HEK293 (cell line): ENCODE measurements at regions not wholly inside any gene's neighbourhood (a gene's known extent, or its start where the extent isn't known, plus 50 kb on each side); places are given as distances from the start of the nearest gene placed in this dataset.

ENCODE experiments used
- CTCF ChIP-seq: fragments of 450-650 bp; formaldehyde crosslinking; IDR thresholded peaks from 2 replicates; pipeline ENCODE4 v1.5.1; 2016; ENCODE audit warnings: missing biosample characterization, missing genetic modification characterization
- GLI2 ChIP-seq: fragments of 450-650 bp; formaldehyde crosslinking; IDR thresholded peaks from 2 replicates; pipeline ENCODE4; 2017; ENCODE audit warnings: missing biosample characterization, missing genetic modification characterization, low read depth, borderline replicate concordance
- HOXC10 ChIP-seq: sonication (generic); formaldehyde crosslinking; IDR thresholded peaks from 2 replicates; pipeline ENCODE4 v1.8.1; 2023; ENCODE audit warnings: mild to moderate bottlenecking, missing genetic modification reagents
- PATZ1 ChIP-seq: fragments of 450-650 bp; formaldehyde crosslinking; IDR thresholded peaks from 2 replicates; pipeline ENCODE4 v1.5.1; 2016; ENCODE audit warnings: missing biosample characterization, missing genetic modification characterization
- PBX3 ChIP-seq: sonication (generic); formaldehyde crosslinking; IDR thresholded peaks from 2 replicates; pipeline ENCODE4 v1.8.1; 2022; ENCODE audit warnings: mild to moderate bottlenecking, moderate library complexity, missing genetic modification reagents
- TCF7L2 ChIP-seq: IDR thresholded peaks from 2 replicates; pipeline ENCODE4 v1.6.1; 2011; ENCODE audit warnings: low read depth, mild to moderate bottlenecking, inconsistent platforms, low read length, moderate library complexity, borderline replicate concordance
- ZBTB17 ChIP-seq: fragments of 450-650 bp; formaldehyde crosslinking; IDR thresholded peaks from 2 replicates; pipeline ENCODE4 v1.5.1; 2016; ENCODE audit warnings: missing biosample characterization, missing genetic modification characterization
- ZBTB26 ChIP-seq: fragments of 450-650 bp; formaldehyde crosslinking; optimal IDR thresholded peaks from 2 replicates; pipeline ENCODE3; 2016; ENCODE audit warnings: missing biosample characterization, mild to moderate bottlenecking, missing genetic modification characterization
- ZNF335 ChIP-seq: fragments of 450-650 bp; formaldehyde crosslinking; conservative IDR thresholded peaks from 2 replicates; pipeline ENCODE4 v1.5.1; 2016; ENCODE audit warnings: missing biosample characterization, missing genetic modification characterization
- ZNF416 ChIP-seq: fragments of 450-650 bp; formaldehyde crosslinking; IDR thresholded peaks from 2 replicates; pipeline ENCODE4 v1.5.1; 2016; ENCODE audit warnings: missing biosample characterization, missing genetic modification characterization
- ZNF645 ChIP-seq: fragments of 450-650 bp; formaldehyde crosslinking; IDR thresholded peaks from 2 replicates; pipeline ENCODE4; 2016; ENCODE audit warnings: missing biosample characterization, missing genetic modification characterization
- ZNF707 ChIP-seq: fragments of 450-650 bp; formaldehyde crosslinking; IDR thresholded peaks from 2 replicates; pipeline ENCODE4 v1.5.1; 2016; ENCODE audit warnings: missing biosample characterization, missing genetic modification characterization
- ZSCAN30 ChIP-seq: fragments of 450-650 bp; IDR thresholded peaks from 2 replicates; pipeline ENCODE4 v1.5.1; 2018; ENCODE audit warnings: missing biosample characterization, mild to moderate bottlenecking, missing genetic modification characterization, moderate library complexity

- TF ChIP-seq CTCF (tag by site-specific recombination) (no peak), ZNF335 (tag by site-specific recombination) (no peak), GLI2 (tag by site-specific recombination) (no peak), PATZ1 (tag by site-specific recombination) (no peak), ZBTB17 (tag by site-specific recombination) (no peak), ZNF645 (no peak), ZSCAN30 (tag by site-specific recombination) (no peak), PBX3 (CRISPR knock-in tag) (no peak), ZNF707 (no peak), ZBTB26 (tag by site-specific recombination) (no peak), TCF7L2 (no peak), HOXC10 (CRISPR knock-in tag) (no peak), ZNF416 (tag by site-specific recombination) (no peak)
Measured at GRCh38 chr22:25392584-25392983, 171.9 kb upstream of the GRK3 start.
